ENCODE measurements at regions not wholly inside any gene's neighbourhood (a gene's known extent, or its start where the extent isn't known, plus 50 kb on each side); places are given as distances from the start of the nearest gene placed in this dataset.

- TF ChIP-seq POLR2A (IDR thresholded peaks at IDR 0.05), result no peak
- TF ChIP-seq, protein P1, sequence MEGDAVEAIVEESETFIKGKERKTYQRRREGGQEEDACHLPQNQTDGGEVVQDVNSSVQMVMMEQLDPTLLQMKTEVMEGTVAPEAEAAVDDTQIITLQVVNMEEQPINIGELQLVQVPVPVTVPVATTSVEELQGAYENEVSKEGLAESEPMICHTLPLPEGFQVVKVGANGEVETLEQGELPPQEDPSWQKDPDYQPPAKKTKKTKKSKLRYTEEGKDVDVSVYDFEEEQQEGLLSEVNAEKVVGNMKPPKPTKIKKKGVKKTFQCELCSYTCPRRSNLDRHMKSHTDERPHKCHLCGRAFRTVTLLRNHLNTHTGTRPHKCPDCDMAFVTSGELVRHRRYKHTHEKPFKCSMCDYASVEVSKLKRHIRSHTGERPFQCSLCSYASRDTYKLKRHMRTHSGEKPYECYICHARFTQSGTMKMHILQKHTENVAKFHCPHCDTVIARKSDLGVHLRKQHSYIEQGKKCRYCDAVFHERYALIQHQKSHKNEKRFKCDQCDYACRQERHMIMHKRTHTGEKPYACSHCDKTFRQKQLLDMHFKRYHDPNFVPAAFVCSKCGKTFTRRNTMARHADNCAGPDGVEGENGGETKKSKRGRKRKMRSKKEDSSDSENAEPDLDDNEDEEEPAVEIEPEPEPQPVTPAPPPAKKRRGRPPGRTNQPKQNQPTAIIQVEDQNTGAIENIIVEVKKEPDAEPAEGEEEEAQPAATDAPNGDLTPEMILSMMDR (IDR thresholded peaks at IDR 0.05), result no peak
These were observed 121.7 kb downstream of the MN1 start for GRCh38 chr22:27679693-27680488.
